EH (cell line): ENCODE measurements at regions not wholly inside any gene's neighbourhood (a gene's known extent, or its start where the extent isn't known, plus 50 kb on each side); places are given as distances from the start of the nearest gene placed in this dataset.
"Not testable (repeated sequence)": the region's sequence is repeated elsewhere in the genome, so short reads cannot be mapped to it uniquely, and the experiment has no call there.

Source experiments
- DNase-seq: peaks from one replicate; pipeline ENCODE4 v3.0.0-alpha.2; 2015; ENCODE audit warnings: low read depth

DNA sequence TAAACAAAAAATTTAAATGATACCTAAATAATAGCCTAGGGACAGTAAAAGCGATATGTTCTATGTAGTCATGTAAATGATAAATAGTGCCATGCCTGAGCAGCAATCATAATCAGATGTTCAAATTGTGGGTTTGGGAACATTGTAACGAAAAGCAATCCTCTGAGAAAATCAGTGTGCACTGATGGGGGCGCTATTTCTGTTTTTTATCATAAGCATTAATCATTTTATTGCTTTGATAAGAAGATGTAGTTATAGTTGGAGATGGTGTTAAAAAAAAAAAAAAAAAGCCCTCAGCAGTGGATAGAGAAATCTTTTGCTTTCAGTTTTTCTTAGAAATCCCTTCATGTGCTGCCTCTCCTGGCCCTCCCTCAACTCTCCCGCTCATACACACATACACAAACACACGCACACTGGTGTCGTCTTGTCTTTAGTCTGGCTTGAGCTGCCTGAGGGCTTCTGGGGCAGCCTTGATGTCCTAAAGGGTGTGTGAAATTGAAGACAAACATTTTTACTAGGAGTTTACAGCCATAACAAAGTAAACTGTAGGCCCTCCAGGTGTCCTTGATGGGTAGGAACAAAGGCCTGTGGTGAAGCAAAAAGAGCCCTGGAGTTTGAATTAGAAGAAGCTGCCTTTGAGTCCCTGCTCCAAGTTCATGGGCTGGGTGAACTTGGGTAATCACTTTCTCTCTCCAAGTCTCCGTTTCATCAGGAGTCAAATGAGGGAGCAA, 428.1 kb downstream of the SOX2 start:
- no peak for DNase-seq

DNA sequence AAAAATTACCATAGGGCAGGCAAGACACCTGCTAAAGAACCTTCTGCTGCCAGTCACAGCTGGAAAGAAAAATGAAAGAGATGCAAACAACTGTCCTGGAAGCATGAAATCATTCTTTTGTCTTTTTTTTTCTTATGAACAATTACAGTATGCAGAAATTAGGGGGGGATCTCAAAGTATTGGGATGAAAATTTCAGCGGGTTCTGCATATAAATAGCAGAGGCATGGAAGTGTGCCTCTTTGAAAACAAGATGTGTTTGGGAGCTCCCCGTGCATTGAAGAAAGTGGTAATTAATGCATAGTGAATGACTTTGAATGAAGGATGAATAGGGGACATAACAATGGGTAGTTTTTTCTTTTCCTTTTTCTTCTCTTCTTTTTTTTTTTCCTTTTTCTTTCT, 431.2 kb downstream of the SOX2 start:
- DNase-seq: no peak

GRCh38 chr3:182143903-182144302, 432.2 kb downstream of the SOX2 start:
- no peak for DNase-seq

- DNase-seq: no peak
These were observed 436.6 kb downstream of the SOX2 start for GRCh38 chr3:182148360-182148759.

DNA sequence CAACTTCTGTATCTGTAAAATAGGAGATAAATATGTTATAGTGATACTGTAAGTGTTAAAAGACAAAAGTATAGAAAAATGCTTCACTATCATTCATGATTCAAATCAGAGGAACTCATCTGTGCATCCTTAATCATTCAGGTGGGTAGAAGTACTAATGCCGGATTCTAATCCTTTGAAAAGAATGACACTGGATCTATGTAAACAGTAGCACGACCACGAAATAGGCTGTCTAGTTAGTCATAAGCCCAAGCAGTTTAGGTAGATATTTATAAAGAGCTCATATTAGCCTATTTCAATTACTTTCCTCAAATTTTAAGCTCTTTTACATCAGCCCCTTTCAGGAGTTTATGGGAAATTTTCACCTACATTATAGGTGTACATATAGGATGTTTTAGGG, 437.9 kb downstream of the SOX2 start:
- DNase-seq: no peak

DNA sequence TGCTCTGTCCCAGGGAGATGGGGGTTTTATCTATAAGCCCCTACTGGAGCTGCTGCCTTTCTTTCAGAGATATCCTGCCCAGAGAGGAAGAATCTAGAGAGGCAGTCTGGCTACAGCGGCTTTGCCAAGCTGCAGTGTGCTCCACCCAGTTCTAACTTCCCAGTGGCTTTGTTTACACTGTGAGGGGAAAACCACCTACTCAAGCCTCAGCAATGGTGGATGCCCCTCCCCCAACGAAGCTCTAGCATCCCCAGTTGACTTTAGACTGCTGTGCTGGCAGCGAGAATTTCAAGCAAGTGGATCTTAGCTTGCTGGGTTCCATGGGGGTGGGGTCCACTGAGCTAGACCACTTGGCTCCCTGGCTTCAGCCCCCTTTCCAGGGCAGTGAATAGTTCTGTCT, 444.6 kb downstream of the SOX2 start:
- not testable (repeated sequence) for DNase-seq

GRCh38 chr3:182165234-182165633, 453.5 kb downstream of the SOX2 start:
- no peak for DNase-seq

DNA sequence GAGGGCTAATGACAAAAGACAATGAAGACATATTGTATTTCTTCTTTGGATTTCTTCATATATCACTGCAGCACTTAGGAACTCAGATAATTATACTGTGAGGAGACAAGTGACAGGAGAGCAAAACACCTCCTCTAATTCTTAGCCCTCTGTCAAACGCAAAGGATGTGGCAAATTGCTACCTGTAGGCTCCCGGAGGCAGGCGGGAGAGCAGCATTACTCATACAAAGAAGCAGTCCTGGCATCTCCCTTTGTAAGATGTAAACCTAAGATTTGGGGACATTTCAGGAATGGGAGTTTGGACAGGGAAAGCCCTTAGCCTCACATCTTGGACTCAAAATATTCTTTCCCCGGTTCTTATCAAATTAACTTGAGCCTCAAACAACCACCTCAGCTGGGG, 460.8 kb downstream of the SOX2 start:
- no peak for DNase-seq

DNA sequence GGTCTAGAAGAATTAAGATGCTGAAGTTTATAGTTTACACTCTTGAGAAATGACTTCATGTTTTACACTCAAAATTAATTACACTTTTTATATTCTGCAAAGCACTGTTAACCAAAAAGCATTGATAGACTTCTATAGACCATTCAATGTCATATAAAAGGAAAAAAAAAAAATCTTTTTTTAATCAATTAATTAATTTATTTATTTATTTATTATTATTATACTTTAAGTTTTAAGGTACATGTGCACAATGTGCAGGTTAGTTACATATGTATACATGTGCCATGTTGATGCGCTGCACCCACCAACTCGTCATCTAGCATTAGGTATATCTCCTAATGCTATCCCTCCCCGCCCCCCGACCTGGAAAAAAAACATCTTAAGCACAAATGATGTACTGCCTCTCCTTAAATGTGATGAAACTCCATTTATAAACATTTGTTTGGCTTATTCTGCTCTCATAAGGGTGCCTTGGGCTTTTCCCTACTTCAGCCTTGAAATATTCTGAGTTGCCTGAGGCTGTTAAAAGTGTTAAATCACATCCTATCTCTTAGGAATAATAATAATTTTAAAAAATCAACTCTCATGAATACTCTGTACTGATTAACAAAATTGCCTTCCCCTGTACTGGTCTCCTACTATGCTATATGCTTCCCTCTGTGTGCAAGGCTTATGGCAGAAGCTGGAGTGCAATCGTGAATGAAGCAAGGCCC, 466.9 kb downstream of the SOX2 start:
- no peak for DNase-seq

DNA sequence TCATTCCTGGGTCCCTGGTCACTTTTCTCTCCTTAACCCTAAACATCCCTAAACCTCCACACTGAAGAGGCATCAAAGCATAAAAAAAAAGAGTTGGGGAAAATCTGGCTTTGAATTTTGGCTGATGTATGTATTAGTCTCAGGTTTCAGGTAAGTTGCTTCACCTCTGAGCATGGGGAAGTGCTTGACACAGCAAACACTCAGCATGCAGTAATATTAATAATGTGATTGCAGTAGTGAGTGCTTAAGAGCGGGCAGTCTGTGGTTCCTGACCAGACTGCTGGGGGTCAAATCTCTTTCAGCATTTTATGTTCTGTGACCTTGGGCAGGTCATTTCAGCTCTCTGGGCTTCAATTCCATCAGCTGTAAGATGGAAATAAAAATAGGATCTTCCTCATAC, 467.9 kb downstream of the SOX2 start:
- no peak for DNase-seq

GRCh38 chr3:182180654-182181385, 469.1 kb downstream of the SOX2 start:
- DNase-seq: no peak

DNA sequence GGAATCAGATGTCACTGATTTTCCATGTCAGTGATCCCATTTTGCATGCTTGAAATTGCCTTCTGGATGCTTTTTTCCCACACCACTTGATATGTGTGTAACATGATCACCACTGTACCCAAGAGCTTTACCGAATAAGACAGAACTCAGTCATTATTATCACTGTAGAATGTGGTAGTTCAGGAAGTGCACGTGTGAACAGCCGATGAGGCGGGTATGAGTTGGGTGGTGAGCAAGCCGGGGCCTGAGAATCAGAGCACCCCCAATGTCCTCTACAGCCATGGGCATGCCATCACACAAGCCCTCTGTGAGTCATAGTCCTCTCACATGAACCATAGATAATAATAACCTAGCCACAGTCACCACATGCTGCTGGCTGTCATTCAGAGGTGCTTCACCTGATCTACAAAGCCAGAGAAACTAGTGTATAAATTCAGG, 470.8 kb downstream of the SOX2 start:
- DNase-seq: no peak

- DNase-seq: no peak
These were observed 472.1 kb downstream of the SOX2 start for GRCh38 chr3:182183716-182184430.

DNA sequence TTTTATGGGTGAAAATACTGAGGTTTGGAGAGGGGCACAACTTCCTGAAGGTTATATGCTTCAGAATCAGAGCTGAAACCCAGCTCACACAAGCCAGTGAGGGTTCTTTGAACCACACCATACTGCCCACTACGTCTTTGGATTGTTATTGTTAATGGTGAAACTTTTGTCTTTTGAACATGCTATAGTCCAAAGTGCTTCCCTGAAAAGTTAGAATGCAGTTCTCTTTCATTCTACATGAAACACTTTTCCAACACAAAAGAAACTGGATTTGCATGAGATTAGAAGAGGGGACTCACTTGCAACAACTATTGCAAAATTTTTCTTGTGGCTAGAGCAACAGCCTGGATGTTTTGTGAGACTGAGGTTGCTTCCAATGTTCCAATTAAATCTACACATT, 473.6 kb downstream of the SOX2 start:
- DNase-seq: no peak

DNA sequence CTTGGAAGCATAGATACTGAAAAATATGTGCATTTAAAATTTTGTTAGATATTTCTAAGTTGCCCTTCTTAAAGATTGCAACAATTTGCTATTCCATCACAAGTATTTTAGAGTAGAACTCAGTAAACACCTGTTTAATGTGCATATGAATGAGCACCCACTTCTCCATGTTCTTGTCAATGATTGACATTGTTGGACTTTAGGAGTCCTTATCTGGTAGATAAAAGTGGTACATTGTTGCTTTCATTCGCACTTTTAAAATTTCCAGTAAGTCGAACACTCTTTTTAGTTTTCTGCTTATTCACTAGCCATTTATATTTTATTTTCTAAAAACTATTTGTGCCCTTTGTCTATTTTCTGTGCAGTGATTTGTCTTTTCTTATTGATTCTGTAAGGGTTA, 478.3 kb downstream of the SOX2 start:
- DNase-seq: no peak

GRCh38 chr3:182198345-182198744, 486.6 kb downstream of the SOX2 start:
- no peak for DNase-seq

DNA sequence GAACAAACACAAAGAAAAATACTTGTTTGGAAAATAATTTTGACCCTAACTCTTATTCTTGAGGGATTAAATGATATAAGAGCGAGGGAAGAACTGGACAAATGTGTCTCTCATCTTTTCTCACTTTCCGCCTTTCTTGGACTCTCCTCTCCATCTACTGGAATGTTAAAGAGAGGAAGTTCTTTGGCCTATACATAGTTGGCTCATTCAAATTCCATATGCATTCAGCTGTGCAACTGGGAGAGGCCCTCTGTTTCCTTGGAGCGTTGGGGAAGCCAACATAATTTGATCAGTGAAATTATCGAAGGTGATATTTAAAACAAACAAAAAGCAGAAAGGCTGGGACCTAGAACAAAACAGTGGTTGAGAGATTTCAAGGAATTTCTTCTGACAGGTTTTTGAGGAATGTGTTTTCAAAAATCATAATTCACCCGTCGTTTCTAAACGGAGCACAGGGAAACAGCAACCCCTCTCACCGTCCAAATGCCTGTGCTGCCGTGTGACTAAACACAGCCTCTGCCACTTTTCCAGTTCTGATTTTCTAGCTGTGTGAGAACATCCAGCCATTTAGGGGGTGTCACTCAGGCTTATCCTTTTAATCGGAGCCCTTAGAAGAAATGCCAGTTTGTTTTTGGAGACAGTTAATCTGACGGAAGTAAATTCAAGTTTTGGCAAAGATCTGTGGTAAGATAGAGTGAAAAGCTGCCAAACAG, 489.9 kb downstream of the SOX2 start:
- DNase-seq: no peak

- no peak for DNase-seq
These were observed 500.9 kb downstream of the SOX2 start for GRCh38 chr3:182212479-182213076.

DNA sequence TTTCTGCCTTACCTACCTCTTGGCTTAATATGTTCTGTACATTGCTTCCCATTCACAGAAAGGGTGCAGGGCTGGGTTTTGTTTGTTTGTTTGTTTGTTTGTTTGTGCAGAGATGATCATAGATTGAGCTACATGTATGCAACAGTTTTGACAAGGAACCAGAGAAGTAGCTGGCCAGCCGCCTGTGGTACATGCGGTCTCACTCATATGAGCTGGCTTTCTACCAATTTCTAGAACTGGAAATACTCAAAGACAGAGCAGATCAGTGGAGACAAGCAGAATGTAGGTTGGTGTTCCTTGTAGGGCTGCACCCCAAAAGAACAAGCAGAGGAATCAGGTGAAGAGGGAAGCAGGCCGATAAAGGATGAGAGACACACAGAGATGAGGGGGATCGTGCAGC, 502.7 kb downstream of the SOX2 start:
- no peak for DNase-seq

DNA sequence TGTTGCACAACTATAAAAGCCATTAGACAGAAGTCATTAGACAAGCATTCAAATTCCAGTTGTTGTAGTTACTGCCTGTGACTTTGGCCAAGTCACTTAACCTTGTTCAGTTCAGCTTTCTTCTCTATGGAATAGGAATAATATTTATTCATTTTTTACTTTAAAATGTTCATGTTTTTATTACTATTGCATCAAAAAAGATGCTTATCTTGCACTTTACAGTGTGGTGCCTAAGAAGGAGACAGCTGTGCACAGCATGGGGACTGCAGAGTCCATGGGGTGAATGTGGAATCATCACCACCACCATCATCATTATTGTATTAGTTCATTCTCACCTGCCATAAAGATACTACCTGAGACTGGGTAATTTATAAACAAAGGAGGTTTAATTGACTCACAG, 504.2 kb downstream of the SOX2 start:
- DNase-seq: no peak

GRCh38 chr3:182216311-182216970, 504.7 kb downstream of the SOX2 start:
- DNase-seq: no peak
